ENCODE measurements at regions not wholly inside any gene's neighbourhood (a gene's known extent, or its start where the extent isn't known, plus 50 kb on each side); places are given as distances from the start of the nearest gene placed in this dataset.

DNA sequence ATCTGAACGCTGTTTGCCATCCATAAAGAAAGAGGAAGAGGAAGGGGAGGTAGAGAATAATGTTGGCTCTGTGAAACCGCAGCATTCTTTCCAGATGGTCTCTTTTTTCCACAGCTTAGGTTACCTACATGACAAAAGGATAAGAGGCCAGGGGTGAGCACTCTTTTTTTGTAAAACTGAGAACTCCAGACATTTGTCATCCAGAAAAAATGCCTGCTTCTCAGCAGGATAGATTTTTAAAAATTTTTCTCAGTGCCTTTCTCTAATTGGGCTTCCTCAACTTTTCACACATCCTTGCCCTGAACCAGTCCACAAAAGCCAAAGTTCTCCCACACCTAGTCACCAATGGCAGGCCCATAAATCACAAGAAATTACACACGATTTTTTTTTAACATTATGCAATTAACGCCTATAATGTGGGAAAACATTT is 158.1 kb upstream of the TENM3 start:
- peak; percentile 7 for DNase-seq (ENCODE audit: low read depth)

- peak; percentile 3 for DNase-seq (ENCODE audit: low read depth)
Observed at GRCh38 chr4:182089326-182089725, 153.9 kb upstream of the TENM3 start.

- DNase-seq (ENCODE audit: low read depth) = no peak
Observed at GRCh38 chr4:182090186-182090585, 153.0 kb upstream of the TENM3 start.

- DNase-seq (ENCODE audit: low read depth) = no peak
Observed at GRCh38 chr4:182091128-182091527, 152.1 kb upstream of the TENM3 start.

DNA sequence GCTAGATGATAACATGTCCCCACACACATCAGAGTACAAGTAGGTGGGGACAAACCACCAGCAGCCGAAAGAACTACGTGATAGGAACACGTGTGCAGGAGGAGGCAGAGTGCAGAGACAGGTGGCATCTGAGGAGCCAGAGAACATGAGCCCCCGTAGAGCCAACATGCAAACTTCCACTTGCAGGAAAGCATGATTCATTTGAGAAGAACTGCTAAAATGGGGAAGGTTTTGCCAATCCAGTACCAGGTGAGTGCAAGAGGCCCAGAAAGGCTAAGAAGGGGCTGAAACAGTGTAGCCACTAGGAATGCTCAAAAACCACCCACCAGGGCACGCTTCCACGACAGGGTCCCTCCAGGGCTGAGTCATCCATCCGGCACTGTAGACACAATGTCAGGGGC is 149.8 kb upstream of the TENM3 start:
- peak; percentile 2 for DNase-seq (ENCODE audit: low read depth)

DNA sequence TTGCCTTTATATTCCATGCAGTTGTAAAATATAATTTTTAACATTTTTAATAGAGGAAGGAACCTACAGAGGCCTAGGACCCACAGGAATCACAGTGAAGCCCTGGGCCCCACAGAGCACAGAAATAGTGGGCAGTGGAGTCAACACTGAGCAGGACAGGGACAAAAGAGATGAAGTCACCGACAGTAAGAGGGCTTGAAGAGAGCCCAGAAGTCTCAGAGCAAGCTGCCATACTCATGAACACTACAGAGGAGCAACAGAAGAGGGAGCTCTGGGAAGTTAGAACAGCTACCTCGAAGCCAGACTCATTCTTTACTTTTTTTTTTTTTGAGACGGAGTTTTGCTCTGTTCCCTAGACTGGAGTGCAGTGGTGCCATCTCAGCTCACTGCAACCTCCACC is 149.3 kb upstream of the TENM3 start:
- no peak for DNase-seq (ENCODE audit: low read depth)

DNA sequence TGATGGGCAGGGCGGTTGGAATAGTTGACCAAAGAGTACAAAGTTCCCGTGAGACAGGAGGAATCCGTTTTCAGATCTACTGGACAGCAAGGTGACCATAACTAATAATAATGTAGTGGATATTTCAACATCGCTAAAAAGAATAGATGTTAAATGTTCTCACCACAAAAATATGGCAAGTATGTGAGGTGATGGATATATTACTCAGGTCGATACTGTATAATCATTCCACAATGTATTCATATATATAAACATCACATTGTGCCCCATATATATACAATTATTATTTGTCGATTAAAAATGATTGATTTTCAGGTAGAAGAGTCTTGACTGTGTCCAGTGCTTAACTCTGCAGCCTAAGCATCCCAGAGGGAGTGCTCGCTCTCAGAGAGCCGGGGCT is 141.6 kb upstream of the TENM3 start:
- no peak for DNase-seq (ENCODE audit: low read depth)

DNA sequence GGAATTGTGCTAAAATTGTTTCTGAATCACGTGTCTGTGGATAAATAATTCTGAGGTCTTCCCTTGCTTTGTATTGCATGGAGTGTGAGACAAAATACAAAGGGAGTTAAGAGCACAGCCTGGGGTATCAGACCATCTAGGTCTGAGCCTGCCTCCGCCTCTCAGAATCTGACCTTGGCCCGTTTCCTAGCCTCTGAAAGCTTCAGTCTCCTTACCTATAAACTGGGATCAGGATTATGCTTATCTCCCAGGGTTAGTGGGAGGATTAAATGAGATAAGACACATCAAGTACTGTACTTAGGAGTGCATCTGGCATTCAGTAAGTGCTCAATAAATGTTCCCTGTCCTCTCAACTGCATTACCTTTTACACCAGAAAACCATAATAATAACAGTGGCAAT is 140.6 kb upstream of the TENM3 start:
- DNase-seq (ENCODE audit: low read depth) = no peak

DNA sequence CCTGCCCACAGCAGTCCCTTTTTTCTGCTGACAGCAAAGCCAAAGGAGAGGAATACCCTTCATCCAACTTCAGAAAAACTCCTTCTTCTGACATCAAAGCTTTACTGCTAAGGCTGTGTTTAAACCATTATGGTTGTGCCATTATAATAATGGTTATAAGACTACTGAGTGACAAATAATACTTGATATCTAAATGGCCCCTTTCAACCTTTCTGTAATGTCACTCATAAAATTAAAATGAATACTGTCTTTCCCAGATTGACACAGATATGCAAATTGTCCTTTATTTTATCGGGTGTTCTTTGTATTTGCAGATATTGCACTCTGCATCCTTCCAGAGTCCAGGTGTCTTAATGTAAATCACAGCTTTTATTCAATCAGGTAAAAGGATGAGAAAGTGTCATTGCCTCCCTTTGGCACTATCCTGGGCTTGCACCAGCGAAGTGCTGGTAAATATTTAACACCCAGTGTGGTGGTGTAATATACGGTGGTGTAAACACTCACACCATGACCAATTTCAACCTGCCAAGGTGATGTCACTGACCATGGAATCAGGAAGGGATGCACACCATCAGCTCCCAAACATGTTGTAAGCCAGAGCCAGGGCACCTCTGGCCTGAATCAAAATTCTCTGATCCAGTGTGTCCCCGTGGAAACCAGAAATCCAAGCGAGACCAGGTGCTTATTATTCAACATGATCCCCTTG is 139.4 kb upstream of the TENM3 start:
- no peak for DNase-seq (ENCODE audit: low read depth)

- no peak for DNase-seq (ENCODE audit: low read depth)
Observed at GRCh38 chr4:182105416-182105815, 137.8 kb upstream of the TENM3 start.

GRCh38 chr4:182107931-182108330 is 135.3 kb upstream of the TENM3 start:
- DNase-seq (ENCODE audit: low read depth) = no peak

DNA sequence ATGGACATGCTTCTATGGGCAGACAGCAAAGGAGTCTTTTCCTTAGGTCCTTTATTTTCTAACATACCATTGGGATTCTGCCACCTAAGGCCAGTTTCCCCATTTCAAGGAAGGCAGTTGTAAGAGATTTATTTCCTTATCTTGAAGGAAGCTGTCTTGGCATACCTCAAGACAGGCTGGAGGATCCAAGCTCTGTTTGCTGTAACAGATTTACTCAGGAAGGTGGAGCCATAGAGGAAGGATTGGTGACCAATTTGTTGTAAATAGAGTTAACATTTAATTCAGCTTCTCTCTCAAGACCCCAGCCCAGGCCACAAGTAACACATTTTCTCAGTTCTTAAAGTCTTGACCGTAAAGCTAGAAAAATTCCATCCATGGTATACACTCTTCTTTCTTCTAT is 131.6 kb upstream of the TENM3 start:
- DNase-seq (ENCODE audit: low read depth) = no peak

DNA sequence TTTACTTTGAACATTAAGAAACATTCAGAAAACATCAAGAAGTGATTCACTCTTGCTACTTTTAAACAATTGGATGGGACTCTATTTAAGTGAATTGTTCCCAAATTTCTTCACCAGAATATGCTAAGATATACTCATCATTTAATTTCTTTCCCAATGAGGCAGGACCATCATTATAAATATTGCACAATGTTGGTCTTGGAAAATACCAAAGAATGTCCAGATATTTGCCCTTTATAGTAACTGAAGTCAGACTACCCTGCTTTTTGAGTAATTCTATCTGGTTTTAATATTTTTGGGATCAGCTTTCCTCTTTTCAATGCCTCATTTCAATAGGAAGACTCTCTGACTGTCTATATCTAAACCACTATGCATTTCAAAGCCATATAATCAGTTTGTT is 129.4 kb upstream of the TENM3 start:
- no peak for DNase-seq (ENCODE audit: low read depth)

- no peak for DNase-seq (ENCODE audit: low read depth)
Observed at GRCh38 chr4:182124359-182124758, 118.8 kb upstream of the TENM3 start.

DNA sequence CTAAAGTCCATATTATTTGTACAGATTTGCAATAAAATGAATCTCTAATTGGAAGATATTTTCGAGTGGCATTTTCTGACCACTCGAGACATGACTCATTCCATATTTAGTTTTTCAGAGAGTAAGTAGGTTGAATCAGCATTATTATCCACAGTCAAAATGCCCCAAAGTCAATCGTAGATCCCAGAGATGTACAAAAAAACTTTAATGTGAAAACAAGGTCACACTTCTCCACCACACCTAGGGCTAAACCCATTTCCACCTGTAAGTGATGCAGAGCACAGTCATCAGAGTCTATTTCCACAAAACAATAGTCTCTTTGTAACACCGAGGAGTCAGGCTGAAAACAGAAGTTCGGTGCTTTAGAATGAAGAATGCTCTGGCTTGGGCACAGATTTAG is 117.1 kb upstream of the TENM3 start:
- no peak for DNase-seq (ENCODE audit: low read depth)

GRCh38 chr4:182126603-182127002 is 116.6 kb upstream of the TENM3 start:
- peak; percentile 33 for DNase-seq (ENCODE audit: low read depth)

- DNase-seq (ENCODE audit: low read depth) = no peak
Observed at GRCh38 chr4:182133033-182133432, 110.2 kb upstream of the TENM3 start.

DNA sequence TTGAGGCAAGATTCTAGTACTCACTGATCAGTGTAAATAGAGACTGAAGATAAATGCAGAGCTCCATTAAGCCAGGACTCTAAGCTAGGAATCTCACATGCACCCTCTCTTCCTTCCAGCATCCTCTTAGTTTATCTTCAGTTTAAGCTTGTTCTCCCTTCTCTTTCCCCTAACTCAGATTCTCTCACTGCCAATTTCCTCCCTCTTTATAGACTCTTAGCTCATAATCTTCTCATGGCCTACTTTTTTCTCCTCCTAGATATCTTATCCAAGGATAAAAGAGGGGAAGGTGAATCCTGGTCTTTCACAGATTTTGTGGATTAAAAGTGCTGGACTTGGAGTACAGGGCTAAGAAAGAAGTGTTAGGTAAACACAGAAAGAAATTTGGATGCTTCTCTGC is 108.9 kb upstream of the TENM3 start:
- DNase-seq (ENCODE audit: low read depth) = no peak

- no peak for DNase-seq (ENCODE audit: low read depth)
Observed at GRCh38 chr4:182136201-182136600, 107.0 kb upstream of the TENM3 start.

GRCh38 chr4:182137343-182137742 is 105.9 kb upstream of the TENM3 start:
- no peak for DNase-seq (ENCODE audit: low read depth)

DNA sequence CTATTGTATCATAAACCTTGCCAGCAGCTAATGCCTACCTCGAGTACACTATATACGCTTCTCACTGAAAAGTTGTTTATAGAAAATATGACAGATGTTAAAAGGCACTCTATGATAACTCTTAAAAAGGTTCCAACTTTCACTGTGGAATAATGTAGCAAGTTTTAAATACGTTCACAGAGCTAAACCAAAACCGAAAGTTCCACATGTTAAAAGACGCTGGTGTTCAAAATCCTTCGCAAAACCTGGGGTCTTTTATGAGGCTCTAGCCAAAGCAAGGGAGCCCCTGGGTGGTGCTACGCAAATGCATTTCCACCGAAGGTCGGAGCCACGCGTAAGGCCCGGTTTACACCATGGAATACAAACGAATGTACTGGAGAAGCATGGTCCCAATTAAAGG is 103.7 kb upstream of the TENM3 start:
- no peak for DNase-seq (ENCODE audit: low read depth)

DNA sequence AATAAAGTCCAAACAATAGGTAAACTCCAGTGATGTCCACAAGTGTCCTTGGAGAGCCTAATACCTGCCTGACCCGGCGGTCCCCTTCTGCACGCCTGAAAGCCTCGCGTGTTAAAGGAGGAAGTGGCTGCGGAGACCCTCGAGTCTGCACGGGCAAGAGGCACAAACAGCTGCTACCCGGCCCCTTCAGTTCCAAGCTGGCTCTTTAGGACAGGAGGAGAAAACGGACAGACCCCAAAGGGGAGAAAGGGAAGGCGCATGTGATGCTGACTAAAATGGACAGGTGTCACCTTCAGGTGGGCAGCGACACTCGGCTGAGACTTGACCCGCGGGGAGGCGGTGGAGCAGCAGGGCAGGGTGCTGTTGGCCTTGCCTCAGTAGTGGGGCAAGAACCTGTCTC is 102.7 kb upstream of the TENM3 start:
- no peak for DNase-seq (ENCODE audit: low read depth)

DNA sequence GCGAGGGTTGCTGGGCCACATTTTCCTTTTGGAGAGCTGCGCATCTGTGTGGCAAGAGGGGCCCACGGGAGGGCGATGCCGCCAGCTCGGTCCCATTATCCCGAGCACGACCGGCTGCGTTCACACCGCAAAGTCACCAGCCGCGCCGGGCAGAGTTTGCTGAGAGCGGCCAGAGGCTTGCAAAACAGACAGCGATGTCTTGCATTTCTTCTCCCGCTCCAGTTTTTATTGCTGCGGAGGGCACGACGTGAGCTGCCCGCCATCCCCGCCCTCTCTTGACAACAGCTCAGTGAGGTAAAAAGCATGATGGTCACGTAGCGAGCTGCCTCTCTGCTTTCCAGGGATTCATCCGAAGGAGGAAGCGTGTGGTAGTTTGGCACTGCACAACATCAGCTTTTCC is 102.1 kb upstream of the TENM3 start:
- DNase-seq (ENCODE audit: low read depth) = no peak

All from ELR (cell line).